DOHH2 (cell line): ENCODE measurements at regions not wholly inside any gene's neighbourhood (a gene's known extent, or its start where the extent isn't known, plus 50 kb on each side); places are given as distances from the start of the nearest gene placed in this dataset.

Experiments used
- H3F3A ChIP-seq: fragments of 200-600 bp; sonication (generic), shearing (Covaris generic); 2 replicates; pipeline ENCODE4 v1.6.0; 2016; ENCODE audit warnings: antibody characterized with exemption, mild to moderate bottlenecking; ENCODE audit not compliant: control insufficient read depth, insufficient read depth
- H3K27ac ChIP-seq: fragments of 200-600 bp; sonication (generic); 2 replicates; pipeline ENCODE4 v1.5.1; 2014; ENCODE audit warnings: low read depth, mild to moderate bottlenecking, low read length, moderate library complexity
- H3K27me3 ChIP-seq: fragments of 200-600 bp; sonication (generic); 2 replicates; pipeline ENCODE4 v1.6.1; 2014; ENCODE audit warnings: mild to moderate bottlenecking, low read length, mixed read lengths; ENCODE audit not compliant: control insufficient read depth
- H3K36me3 ChIP-seq: fragments of 200-600 bp; sonication (generic); 2 replicates; pipeline ENCODE4 v1.6.1; 2014; ENCODE audit warnings: mild to moderate bottlenecking, low read length, moderate library complexity, mixed read lengths; ENCODE audit not compliant: control insufficient read depth
- H3K4me1 ChIP-seq: fragments of 200-600 bp; sonication (generic); 2 replicates; pipeline ENCODE4 v1.6.1; 2014; ENCODE audit warnings: mild to moderate bottlenecking, low read length, mixed read lengths; ENCODE audit not compliant: control insufficient read depth
- H3K4me2 ChIP-seq: fragments of 200-600 bp; sonication (generic); 2 replicates; pipeline ENCODE4 v1.6.0; 2014; ENCODE audit warnings: mild to moderate bottlenecking, low read length, moderate library complexity
- H3K4me3 ChIP-seq: fragments of 200-600 bp; sonication (generic); 2 replicates; pipeline ENCODE4 v1.5.1; 2014; ENCODE audit warnings: mild to moderate bottlenecking, low read length, mixed read lengths
- H3K79me2 ChIP-seq: fragments of 200-600 bp; sonication (generic); 2 replicates; pipeline ENCODE4 v1.6.1; 2014; ENCODE audit warnings: mild to moderate bottlenecking, low read length, mixed read lengths; ENCODE audit not compliant: control insufficient read depth
- H3K9me2 ChIP-seq: fragments of 200-600 bp; sonication (generic); replicated peaks from 2 replicates; pipeline ENCODE4 v1.6.1; 2014; ENCODE audit warnings: mild to moderate bottlenecking, low read length, mixed read lengths; ENCODE audit not compliant: control insufficient read depth
- H3K9me3 ChIP-seq: fragments of 200-600 bp; sonication (generic); 2 replicates; pipeline ENCODE4 v1.6.1; 2014; ENCODE audit warnings: antibody characterized with exemption, low read length, mixed read lengths; ENCODE audit not compliant: control insufficient read depth, insufficient read depth
- H4K20me1 ChIP-seq: fragments of 200-600 bp; sonication (generic); 2 replicates; pipeline ENCODE4 v1.6.0; 2014; ENCODE audit warnings: low read depth, mild to moderate bottlenecking, antibody characterized with exemption, low read length, moderate library complexity; ENCODE audit not compliant: control insufficient read depth, insufficient read depth
- CTCF ChIP-seq: fragments of 200-600 bp; sonication (generic); IDR thresholded peaks from one replicate; pipeline ENCODE4 v1.5.1; 2014; ENCODE audit warnings: antibody characterized with exemption, mild to moderate bottlenecking, low read depth, low read length; ENCODE audit not compliant: poor library complexity, severe bottlenecking
- EZH2phosphoT487 ChIP-seq: fragments of 200-600 bp; sonication (generic); IDR thresholded peaks from 2 replicates; pipeline ENCODE4 v1.6.1; 2017; ENCODE audit warnings: borderline replicate concordance, mild to moderate bottlenecking, antibody characterized with exemption, low read length, moderate library complexity, mixed read lengths

- Histone ChIP-seq H3K36me3 (no peaks in the 10 kb centered on the region), H3K4me1 (no peaks in the 10 kb centered on the region), H3K9me3 (no peaks in the 10 kb centered on the region), H4K20me1 (no peaks in the 10 kb centered on the region), H3K27me3 (no peaks in the 10 kb centered on the region), H3K9me2 (no peaks in the 10 kb centered on the region), H3K4me3 (no peak overlapping the region), H3K4me2 (no peak overlapping the region), H3K27ac (no peak overlapping the region), H3K79me2 (no peaks in the 10 kb centered on the region), H3F3A (no peaks in the 10 kb centered on the region)
- TF ChIP-seq CTCF: no peak
- TF ChIP-seq EZH2phosphoT487: no peak
These were observed 1342.7 kb upstream of the ADGRL4 start for GRCh38 chr1:80349218-80349617.

GRCh38 chr1:80341021-80341420 is 1334.5 kb upstream of the ADGRL4 start:
- H3K4me1 ChIP-seq: no peaks in the 10 kb centered on the region
- no peaks in the 10 kb centered on the region for H3K9me2 ChIP-seq
- no peak overlapping the region for H3K4me3 ChIP-seq
- no peaks in the 10 kb centered on the region for H3K27me3 ChIP-seq
- H3K9me3 ChIP-seq: no peaks in the 10 kb centered on the region
- TF ChIP-seq EZH2phosphoT487: no peak
- TF ChIP-seq CTCF: no peak
- H3K27ac ChIP-seq: no peak overlapping the region
- H4K20me1 ChIP-seq: no peaks in the 10 kb centered on the region
- no peak overlapping the region for H3K4me2 ChIP-seq
- no peaks in the 10 kb centered on the region for H3F3A ChIP-seq
- H3K79me2 ChIP-seq: no peaks in the 10 kb centered on the region
- H3K36me3 ChIP-seq: no peaks in the 10 kb centered on the region

GRCh38 chr1:80318108-80318507 is 1311.6 kb upstream of the ADGRL4 start:
- Histone ChIP-seq H3K4me2 (no peak overlapping the region), H3K9me3 (no peaks in the 10 kb centered on the region; the same call in 1 of the 2 replicates), H3K9me2 (no peaks in the 10 kb centered on the region), H3K4me3 (no peak overlapping the region), H3K27ac (no peak overlapping the region), H3K79me2 (no peaks in the 10 kb centered on the region), H3F3A (no peaks in the 10 kb centered on the region), H3K4me1 (no peaks in the 10 kb centered on the region), H3K36me3 (no peaks in the 10 kb centered on the region), H4K20me1 (no peaks in the 10 kb centered on the region), H3K27me3 (no peaks in the 10 kb centered on the region)
- no peak for TF ChIP-seq EZH2phosphoT487
- TF ChIP-seq CTCF: no peak
